Fibroblast of skin of scalp (primary cell): ENCODE measurements at regions not wholly inside any gene's neighbourhood (a gene's known extent, or its start where the extent isn't known, plus 50 kb on each side); places are given as distances from the start of the nearest gene placed in this dataset.

Experiments used
- DNase-seq: peaks from one replicate; pipeline ENCODE4 v3.0.0-alpha.2; 2013

DNA sequence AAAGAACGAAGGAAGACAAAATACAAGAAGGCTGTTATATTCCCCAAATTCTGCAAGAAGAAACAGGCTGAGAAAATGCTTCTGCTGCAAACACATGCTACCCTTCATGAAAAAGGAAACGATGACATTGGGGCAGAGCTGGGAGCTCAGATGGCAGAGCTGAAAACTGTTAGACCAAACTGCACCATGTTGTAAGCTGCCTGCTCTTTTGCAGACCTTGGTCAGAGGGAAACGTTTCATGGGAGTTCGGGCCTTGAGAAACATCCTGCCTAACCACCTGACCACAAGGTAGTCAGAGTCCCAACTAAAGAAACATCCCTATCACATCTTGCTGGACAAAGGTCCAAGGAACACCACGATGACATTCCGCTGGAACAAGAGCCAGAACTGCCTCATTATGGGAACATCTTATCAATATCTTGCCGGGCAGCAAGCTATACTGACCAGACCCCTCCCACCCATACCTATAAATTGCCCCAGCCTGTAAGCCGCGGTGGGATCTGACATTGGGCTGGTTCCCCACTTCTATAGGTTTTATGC, 110.7 kb upstream of the CTSC start:
- DNase-seq: no peak

- no peak for DNase-seq
These were observed 109.7 kb upstream of the CTSC start for GRCh38 chr11:88447281-88447680.

DNA sequence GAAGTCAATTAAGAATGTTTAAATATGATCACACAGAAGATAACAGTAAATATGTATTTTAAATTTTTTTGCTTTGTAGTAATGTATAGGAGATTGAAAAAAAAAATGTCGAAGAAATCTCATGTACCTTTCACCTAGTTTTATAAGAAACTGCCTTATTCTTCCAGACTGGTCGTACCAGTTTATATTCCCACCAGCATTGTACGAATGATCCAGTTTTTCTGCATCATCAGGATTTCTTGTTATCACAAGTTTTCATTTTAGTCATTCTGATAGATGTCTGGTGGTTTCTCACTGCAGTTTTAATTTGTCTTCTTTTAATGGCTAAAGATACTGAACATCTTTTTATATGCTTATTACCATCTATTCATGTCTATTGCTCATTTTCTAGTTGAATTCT, 101.8 kb upstream of the CTSC start:
- DNase-seq: no peak

DNA sequence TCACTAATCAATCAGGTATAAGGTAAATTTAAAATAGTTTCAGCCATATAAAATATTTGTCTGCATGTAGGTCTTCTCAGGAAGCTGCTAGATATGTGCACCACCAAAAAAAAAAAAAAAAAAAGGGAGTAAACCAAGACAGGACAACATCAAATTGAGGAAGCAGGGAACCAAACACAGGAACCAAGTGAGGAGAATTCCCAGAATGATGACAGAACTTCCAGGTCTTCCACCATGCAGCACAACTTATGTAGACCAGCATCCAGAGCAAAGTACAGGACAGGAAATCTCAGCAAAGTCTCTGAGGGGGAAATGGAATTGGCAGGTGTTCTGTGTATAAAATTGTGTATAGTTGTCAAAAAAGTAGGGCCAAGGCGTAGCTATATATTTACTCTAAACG, 101.2 kb upstream of the CTSC start:
- no peak for DNase-seq

- no peak for DNase-seq
These were observed 97.9 kb upstream of the CTSC start for GRCh38 chr11:88435415-88435814.

DNA sequence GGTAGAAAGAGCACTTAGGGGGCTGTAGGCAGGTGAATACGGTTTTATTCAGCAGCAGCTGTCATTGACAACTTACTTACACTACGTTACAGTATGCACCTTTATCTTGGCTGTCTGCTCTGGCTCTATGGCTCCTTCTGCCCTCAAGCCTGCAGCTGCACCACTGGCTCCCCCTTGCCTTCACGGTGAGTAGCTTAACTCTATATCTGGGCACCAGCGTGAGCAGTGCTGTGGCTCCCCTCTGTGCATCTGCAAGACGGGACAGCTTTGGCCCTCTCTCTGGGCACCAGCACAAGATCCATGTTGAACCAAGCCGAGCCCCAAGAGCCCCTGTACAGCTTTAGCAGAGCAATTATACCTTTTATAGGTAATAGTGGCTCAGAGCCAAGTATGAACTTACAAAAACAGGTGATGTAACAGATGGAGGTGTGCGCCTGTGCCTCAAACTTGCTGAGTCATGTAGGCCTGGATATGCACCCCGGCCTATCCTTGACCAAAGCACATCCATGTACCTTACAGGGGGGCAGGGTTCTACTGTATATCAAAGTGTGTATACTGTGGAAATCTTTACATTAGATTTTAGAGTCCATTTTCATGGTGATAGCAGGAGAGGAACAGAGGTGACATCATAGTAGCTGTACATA, 96.9 kb upstream of the CTSC start:
- DNase-seq: no peak

DNA sequence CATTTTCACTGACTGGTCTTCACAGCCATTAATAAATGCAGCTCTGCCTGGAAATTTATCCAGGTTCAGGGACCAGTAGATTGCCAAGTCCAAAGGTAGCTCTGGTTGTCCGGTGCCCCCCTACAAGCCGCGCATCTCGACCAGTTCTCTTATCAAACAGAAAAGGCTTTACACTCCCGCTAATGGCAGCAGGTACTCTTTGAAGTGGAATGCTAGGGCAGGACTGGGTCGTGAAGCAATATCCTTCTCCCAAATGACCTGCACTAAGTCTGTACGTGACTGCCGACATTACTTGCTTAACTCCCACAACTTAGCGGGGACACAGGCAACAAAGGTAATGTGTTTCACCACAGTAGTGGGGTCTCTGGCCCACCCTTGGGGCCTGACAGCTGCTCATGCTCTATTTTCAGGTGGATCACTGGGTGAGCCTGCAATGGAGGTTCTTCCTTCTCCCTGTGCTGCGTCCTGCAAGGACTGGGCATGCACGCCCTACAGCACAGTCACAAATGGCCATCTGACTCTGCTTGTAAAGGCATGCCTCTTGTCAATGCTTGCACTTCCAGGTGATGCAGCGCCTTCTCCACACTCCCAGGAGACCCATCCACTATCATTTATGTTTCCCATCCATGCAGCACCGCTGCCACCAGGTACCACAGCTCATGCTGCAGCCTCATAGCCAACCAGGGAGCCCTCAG, 96.1 kb upstream of the CTSC start:
- no peak for DNase-seq

DNA sequence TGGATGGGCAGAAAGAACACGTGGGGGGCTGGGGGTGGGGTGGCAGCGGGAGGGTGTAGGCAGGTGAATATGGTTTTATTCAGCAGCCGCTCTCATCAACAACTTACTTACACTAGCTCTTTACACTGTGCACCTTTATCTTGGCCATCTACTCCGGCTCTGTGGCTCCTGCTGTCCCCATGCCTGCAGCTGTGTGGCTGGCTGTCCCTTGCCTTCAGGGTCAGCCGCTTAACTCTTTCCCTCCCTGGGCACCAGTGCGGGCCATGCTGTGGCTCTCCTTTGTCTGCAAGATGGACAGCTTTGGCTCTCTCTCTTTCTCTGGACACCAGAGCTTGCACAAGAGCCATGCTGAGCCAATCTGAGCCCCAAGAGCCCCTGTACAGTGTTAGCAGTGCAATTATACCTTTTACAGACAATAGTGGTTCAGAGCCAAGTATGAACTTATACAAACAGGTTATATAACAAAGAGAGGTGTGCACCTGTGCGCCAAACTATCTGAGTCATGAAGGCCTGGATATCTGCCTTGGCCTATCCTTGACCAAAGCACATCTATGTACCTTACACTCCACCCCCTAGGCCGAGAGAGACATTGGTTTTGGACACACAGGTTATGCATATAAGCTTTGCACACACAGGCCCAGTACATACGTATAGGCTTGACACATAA, 94.3 kb upstream of the CTSC start:
- DNase-seq: no peak

DNA sequence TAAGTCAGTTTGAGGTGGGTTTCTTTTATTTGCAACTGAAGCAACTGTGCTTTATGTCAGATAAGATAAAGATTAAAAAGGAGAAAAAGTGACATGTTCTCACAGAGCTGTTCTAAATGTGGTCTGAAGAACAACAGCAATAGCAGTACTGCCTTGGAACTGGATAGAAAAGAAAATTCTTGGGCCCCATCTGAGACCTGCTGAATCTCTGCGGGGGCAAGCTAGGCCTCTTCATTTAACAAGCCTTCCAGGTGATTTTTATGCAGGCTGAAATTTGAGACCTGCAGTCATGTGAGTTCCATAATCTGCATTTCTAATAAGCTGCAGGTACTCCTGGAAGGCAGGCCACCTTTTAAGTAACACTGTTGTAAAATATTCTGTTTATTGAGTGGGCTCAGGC, 91.4 kb upstream of the CTSC start:
- no peak for DNase-seq

DNA sequence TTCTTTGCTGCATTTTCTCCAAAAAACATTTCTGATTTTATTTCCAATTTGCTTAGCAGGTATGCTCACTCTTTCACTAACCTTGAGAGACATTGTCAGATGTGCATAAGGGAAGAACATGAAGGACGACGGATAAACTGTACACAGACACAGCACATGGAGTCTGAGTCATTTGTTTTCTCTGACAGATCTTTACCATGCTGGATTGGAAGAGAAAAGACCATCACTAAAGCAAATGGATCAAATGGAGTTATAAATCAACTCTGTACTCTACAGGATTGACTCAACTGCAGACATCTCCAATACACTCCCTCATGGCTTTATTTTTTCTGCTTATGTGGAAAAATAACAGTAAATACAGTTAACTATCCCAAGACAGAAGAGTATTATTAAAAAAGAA, 90.2 kb upstream of the CTSC start:
- no peak for DNase-seq

DNA sequence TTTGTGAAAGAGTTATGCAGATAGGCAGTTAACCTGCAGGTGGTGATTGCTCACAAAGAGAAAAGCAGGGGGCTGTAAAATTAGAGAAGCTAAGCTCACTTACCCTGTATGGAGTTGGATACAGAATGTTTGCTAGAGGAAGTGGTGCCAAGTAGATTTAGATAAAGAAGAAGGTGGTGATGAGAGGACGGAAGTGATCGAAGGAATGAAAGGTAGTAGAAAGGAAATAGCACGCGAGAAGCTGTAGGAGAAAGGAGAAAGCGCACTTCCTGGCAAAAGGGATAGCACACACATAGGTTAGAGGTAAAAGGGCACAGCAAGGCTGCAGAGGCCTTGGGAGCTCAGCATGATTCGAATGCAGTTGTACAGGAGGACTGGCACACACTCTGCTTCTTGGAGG, 87.3 kb upstream of the CTSC start:
- no peak for DNase-seq

GRCh38 chr11:88421530-88421929, 84.0 kb upstream of the CTSC start:
- peak; percentile 11 for DNase-seq

GRCh38 chr11:88420165-88420791, 82.7 kb upstream of the CTSC start:
- peak; percentile 83 for DNase-seq

DNA sequence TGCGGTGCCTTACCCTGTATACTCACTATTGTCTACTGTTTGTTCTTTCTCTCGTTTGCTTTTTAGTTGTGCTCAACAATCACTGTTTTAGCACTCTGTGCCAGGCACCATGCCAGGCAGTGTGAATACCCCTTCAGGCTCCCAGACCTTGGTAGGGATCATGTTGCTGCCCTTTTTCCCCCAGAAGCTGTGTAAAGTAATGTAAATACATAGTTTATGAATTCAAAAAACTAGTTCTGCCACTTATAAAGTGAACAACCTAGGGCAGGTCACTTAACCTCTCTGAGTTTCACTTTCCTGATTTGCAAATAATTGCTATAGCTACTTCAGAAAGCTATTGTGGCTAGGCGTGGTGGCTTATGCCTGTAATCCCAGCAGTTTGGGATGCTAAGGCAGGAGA, 81.0 kb upstream of the CTSC start:
- no peak for DNase-seq

GRCh38 chr11:88415495-88415894, 78.0 kb upstream of the CTSC start:
- no peak for DNase-seq

- no peak for DNase-seq
These were observed 77.5 kb upstream of the CTSC start for GRCh38 chr11:88414981-88415413.

- DNase-seq: peak; percentile 60
These were observed 76.9 kb upstream of the CTSC start for GRCh38 chr11:88414385-88414861.

DNA sequence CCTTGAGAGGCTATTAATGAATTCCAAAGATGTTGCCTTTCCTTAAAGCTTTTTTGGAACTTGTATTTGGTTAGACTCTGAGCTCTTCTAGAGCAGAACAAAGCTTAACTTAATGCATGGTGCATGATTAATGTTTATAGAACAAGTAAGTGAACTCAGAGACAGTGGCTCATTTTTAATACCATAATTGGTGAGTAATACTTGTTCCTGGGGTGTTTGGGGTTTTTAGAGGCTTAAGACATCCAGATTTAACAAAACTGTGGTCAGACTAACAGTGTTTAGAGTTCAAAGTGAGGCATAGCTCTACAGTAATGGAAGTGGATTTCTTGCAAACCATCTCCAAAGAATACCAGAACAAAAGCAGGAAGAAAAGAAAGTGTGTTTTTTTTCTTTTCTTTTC, 73.7 kb upstream of the CTSC start:
- peak; percentile 91 for DNase-seq

DNA sequence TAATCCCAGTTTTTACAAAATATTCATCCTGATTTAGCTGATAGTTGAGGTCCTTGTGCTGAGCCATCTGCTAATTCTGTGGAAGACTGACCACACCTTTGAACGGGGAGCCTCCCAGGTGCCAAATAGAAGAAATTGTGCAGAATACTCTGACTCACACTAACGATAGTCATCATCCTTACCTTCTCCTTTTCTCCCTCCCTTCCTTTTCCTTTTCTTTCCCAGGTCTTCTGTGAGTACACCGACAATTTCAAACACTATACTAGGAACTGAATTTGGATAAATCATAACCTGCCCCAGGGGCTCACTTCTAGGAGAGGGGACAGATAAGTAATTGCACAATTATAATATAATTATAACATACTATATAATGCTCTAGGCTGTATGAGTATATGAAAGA, 73.1 kb upstream of the CTSC start:
- no peak for DNase-seq

GRCh38 chr11:88410056-88410455, 72.5 kb upstream of the CTSC start:
- DNase-seq: no peak

DNA sequence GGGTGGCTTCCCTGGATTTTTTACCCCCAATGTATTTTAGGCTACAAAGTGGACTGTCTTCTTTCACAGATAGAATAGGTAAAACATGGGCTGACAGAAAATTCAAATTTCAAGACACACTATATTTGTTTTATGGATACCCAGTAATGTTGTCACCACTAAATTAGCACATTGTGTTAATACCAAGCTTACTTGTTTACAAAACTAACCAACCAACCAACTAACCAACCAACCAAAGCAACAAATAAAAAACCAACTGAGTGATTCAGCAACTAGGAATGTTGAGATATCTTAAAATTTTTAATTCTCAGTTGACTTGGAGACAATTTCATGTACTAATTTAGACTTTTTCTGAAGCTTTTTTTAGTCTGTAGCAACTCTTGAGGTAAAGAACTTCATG, 69.3 kb upstream of the CTSC start:
- no peak for DNase-seq

DNA sequence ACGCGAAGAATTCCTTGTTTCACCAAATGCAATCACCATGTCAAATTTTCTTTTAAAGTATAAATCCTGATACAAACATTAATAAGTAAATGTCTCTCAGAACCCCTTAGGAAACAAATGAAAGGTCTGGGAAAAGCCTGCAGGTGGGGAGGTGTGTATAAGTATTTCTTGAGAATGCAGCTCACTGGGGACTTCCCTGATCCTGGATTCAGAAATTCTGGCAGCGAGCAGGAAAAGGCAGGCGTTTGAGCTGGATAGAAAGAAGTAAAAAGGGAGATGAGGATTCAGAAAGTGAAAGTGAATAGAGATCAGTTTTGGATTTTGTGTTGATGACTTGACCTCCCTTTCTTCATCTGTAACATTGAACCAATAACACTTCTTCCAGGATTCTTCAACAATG, 68.3 kb upstream of the CTSC start:
- DNase-seq: no peak
